K562 (cell line): ENCODE measurements at regions not wholly inside any gene's neighbourhood (a gene's known extent, or its start where the extent isn't known, plus 50 kb on each side); places are given as distances from the start of the nearest gene placed in this dataset.

Experiments
- CREM ChIP-seq: IDR thresholded peaks from 2 replicates; pipeline ENCODE4 v1.6.1; 2014; ENCODE audit warnings: antibody characterized with exemption, low read depth
- EGR1 ChIP-seq: fragments of 450-650 bp; conservative IDR thresholded peaks from 2 replicates; pipeline ENCODE4 v1.6.1; 2017; ENCODE audit warnings: mild to moderate bottlenecking
- ESRRB ChIP-seq: fragments of 250-450 bp; sonication (Bioruptor Pico); IDR thresholded peaks from 2 replicates; pipeline ENCODE4 v1.5.0; 2020; ENCODE audit warnings: mild to moderate bottlenecking, moderate library complexity, borderline replicate concordance
- GATAD2A ChIP-seq: fragments of 450-650 bp; IDR thresholded peaks from 2 replicates; pipeline ENCODE4 v1.6.1; 2017
- HIVEP1 ChIP-seq: fragments of 250-450 bp; sonication (Bioruptor Pico); IDR thresholded peaks from 2 replicates; pipeline ENCODE4 v1.4.0; 2020; ENCODE audit warnings: mild to moderate bottlenecking
- MTF1 ChIP-seq: fragments of 250-450 bp; sonication (Bioruptor Pico); IDR thresholded peaks from 2 replicates; pipeline ENCODE4 v1.9.0; 2021; ENCODE audit warnings: moderate library complexity, mild to moderate bottlenecking, inconsistent platforms, borderline replicate concordance
- SREBF2 ChIP-seq: sonication (generic); formaldehyde crosslinking; IDR thresholded peaks from 2 replicates; pipeline ENCODE4 v1.4.0; 2020; ENCODE audit warnings: mild to moderate bottlenecking, missing genetic modification reagents
- TCF7L2 ChIP-seq: fragments of 150-350 bp; IDR thresholded peaks from 2 replicates; pipeline ENCODE4 v1.6.1; 2016; ENCODE audit warnings: low read depth, mild to moderate bottlenecking, low read length, moderate library complexity
- ZBTB7A ChIP-seq: IDR thresholded peaks from 2 replicates; pipeline ENCODE4 v1.6.1; 2011; ENCODE audit warnings: low read depth, mild to moderate bottlenecking, low read length, moderate library complexity, borderline replicate concordance; ENCODE audit not compliant: control insufficient read depth
- ZBTB8A ChIP-seq: fragments of 450-650 bp; IDR thresholded peaks from 2 replicates; pipeline ENCODE4 v1.6.1; 2018; ENCODE audit warnings: mild to moderate bottlenecking, moderate library complexity; ENCODE audit not compliant: partially characterized antibody
- TF ChIP-seq, protein P1 (sequence below): fragments of 250-450 bp; sonication (Bioruptor Pico); IDR thresholded peaks from 2 replicates; pipeline ENCODE4 v1.4.0; 2020
- TF ChIP-seq, protein P2 (sequence below): sonication (generic); formaldehyde crosslinking; IDR thresholded peaks from 2 replicates; pipeline ENCODE4 v1.8.0; 2023; ENCODE audit warnings: mild to moderate bottlenecking, missing genetic modification reagents
- TF ChIP-seq, protein P3 (sequence below), 2 experiments: IDR thresholded peaks; 2 replicates each; pipeline ENCODE4 v1.6.1; 2011; ENCODE audit warnings: borderline replicate concordance in 1 of 2, control low read depth in 1 of 2, low read depth in 1 of 2, low read length in 1 of 2, mild to moderate bottlenecking in 1 of 2, mixed read lengths in 1 of 2, moderate library complexity in 1 of 2; ENCODE audit not compliant: insufficient read depth in 1 of 2, insufficient read length in 1 of 2, poor library complexity in 1 of 2, severe bottlenecking in 1 of 2; ENCODE audit errors: extremely low read depth in 1 of 2
- TF ChIP-seq, protein P4 (sequence below): fragments of 450-650 bp; formaldehyde crosslinking; IDR thresholded peaks from 2 replicates; pipeline ENCODE4 v1.4.0; 2020; ENCODE audit warnings: mild to moderate bottlenecking, moderate library complexity
- TF ChIP-seq, protein P5 (sequence below): sonication (generic); formaldehyde crosslinking; IDR thresholded peaks from 2 replicates; pipeline ENCODE4 v1.8.1; 2023; ENCODE audit warnings: mild to moderate bottlenecking, missing genetic modification reagents
- TF ChIP-seq, protein P6 (sequence below): fragments of 250-450 bp; sonication (Bioruptor Pico); IDR thresholded peaks from 2 replicates; pipeline ENCODE4 v1.5.0; 2021

DNA sequence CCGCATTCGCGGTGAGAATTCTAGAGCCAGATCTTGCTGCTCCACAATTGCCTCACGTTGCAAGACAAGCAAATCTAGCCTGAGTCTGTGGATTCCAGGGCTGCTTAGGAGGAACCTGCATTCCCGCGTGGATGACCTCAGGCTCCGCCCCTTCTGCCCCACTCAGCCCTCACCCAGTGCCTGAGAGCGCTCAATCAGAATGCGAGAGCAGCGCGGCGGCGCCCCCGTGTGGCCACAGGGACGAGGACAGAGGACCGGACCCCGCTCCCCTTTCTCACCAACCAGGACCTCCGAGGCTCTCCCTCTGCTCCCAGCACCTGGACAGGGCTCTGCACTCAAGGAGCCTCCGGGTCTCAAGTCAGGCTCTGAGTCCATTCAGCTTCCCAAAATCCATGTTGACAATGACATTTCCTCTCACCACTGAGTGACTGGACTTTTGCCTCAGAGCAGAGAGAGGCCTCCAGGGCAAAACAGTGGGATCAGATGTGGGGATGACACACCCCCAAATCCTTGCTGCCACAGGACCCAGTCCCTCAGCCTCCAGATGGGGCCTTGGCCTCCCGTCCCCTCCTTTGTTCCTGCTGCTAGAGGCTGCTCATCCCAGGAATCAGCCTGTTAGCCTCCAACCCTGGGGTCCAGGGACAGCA is 52.0 kb downstream of the RPP21 start (continued):
- TF ChIP-seq, protein P1, sequence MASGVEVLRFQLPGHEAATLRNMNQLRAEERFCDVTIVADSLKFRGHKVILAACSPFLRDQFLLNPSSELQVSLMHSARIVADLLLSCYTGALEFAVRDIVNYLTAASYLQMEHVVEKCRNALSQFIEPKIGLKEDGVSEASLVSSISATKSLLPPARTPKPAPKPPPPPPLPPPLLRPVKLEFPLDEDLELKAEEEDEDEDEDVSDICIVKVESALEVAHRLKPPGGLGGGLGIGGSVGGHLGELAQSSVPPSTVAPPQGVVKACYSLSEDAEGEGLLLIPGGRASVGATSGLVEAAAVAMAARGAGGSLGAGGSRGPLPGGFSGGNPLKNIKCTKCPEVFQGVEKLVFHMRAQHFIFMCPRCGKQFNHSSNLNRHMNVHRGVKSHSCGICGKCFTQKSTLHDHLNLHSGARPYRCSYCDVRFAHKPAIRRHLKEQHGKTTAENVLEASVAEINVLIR (CRISPR knock-in tag) = no peak
- TF ChIP-seq MTF1 (CRISPR knock-in tag) (no peak), SREBF2 (CRISPR knock-in tag) (no peak), GATAD2A (0 out of 2 replicates have a peak, but pooled peaks have one; percentile 26), ZBTB8A (no peak), TCF7L2 (no peak), CREM (peak; percentile 52), EGR1 (no peak), ZBTB7A (peak; percentile 46; the same call in 1 of the 2 replicates), HIVEP1 (CRISPR knock-in tag) (no peak), ESRRB (no peak)
- TF ChIP-seq, protein P2, sequence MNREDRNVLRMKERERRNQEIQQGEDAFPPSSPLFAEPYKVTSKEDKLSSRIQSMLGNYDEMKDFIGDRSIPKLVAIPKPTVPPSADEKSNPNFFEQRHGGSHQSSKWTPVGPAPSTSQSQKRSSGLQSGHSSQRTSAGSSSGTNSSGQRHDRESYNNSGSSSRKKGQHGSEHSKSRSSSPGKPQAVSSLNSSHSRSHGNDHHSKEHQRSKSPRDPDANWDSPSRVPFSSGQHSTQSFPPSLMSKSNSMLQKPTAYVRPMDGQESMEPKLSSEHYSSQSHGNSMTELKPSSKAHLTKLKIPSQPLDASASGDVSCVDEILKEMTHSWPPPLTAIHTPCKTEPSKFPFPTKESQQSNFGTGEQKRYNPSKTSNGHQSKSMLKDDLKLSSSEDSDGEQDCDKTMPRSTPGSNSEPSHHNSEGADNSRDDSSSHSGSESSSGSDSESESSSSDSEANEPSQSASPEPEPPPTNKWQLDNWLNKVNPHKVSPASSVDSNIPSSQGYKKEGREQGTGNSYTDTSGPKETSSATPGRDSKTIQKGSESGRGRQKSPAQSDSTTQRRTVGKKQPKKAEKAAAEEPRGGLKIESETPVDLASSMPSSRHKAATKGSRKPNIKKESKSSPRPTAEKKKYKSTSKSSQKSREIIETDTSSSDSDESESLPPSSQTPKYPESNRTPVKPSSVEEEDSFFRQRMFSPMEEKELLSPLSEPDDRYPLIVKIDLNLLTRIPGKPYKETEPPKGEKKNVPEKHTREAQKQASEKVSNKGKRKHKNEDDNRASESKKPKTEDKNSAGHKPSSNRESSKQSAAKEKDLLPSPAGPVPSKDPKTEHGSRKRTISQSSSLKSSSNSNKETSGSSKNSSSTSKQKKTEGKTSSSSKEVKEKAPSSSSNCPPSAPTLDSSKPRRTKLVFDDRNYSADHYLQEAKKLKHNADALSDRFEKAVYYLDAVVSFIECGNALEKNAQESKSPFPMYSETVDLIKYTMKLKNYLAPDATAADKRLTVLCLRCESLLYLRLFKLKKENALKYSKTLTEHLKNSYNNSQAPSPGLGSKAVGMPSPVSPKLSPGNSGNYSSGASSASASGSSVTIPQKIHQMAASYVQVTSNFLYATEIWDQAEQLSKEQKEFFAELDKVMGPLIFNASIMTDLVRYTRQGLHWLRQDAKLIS (CRISPR knock-in tag) = no peak
- TF ChIP-seq, protein P3, sequence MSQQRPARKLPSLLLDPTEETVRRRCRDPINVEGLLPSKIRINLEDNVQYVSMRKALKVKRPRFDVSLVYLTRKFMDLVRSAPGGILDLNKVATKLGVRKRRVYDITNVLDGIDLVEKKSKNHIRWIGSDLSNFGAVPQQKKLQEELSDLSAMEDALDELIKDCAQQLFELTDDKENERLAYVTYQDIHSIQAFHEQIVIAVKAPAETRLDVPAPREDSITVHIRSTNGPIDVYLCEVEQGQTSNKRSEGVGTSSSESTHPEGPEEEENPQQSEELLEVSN (IDR thresholded peaks at IDR 0.05; ENCODE audit: borderline replicate concordance in 1 of 2, extremely low read depth in 1 of 2, insufficient read depth in 1 of 2, insufficient read length in 1 of 2, low read depth in 1 of 2, low read length in 1 of 2, poor library complexity in 1 of 2, severe bottlenecking in 1 of 2) = no peak
- TF ChIP-seq, protein P4, sequence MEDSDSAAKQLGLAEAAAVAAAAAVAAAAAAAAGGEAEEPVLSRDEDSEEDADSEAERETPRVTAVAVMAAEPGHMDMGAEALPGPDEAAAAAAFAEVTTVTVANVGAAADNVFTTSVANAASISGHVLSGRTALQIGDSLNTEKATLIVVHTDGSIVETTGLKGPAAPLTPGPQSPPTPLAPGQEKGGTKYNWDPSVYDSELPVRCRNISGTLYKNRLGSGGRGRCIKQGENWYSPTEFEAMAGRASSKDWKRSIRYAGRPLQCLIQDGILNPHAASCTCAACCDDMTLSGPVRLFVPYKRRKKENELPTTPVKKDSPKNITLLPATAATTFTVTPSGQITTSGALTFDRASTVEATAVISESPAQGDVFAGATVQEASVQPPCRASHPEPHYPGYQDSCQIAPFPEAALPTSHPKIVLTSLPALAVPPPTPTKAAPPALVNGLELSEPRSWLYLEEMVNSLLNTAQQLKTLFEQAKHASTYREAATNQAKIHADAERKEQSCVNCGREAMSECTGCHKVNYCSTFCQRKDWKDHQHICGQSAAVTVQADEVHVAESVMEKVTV (CRISPR knock-in tag) = peak; percentile 78
- TF ChIP-seq, protein P5, sequence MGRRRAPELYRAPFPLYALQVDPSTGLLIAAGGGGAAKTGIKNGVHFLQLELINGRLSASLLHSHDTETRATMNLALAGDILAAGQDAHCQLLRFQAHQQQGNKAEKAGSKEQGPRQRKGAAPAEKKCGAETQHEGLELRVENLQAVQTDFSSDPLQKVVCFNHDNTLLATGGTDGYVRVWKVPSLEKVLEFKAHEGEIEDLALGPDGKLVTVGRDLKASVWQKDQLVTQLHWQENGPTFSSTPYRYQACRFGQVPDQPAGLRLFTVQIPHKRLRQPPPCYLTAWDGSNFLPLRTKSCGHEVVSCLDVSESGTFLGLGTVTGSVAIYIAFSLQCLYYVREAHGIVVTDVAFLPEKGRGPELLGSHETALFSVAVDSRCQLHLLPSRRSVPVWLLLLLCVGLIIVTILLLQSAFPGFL (CRISPR knock-in tag) = no peak
- TF ChIP-seq, protein P6, sequence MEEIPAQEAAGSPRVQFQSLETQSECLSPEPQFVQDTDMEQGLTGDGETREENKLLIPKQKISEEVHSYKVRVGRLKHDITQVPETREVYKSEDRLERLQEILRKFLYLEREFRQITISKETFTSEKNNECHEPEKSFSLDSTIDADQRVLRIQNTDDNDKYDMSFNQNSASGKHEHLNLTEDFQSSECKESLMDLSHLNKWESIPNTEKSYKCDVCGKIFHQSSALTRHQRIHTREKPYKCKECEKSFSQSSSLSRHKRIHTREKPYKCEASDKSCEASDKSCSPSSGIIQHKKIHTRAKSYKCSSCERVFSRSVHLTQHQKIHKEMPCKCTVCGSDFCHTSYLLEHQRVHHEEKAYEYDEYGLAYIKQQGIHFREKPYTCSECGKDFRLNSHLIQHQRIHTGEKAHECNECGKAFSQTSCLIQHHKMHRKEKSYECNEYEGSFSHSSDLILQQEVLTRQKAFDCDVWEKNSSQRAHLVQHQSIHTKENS (CRISPR knock-in tag) = no peak
